ENCODE measurements at regions not wholly inside any gene's neighbourhood (a gene's known extent, or its start where the extent isn't known, plus 50 kb on each side); places are given as distances from the start of the nearest gene placed in this dataset.

- TF ChIP-seq CTCF (conservative IDR thresholded peaks at IDR 0.05; ENCODE audit: low read length) (no peak), EZH2phosphoT487 (IDR thresholded peaks at IDR 0.05; ENCODE audit: borderline replicate concordance) (no peak)
These were observed 216.1 kb downstream of the ALDH8A1 start for GRCh38 chr6:134733801-134734200.

Measured in Loucy (cell line).